ENCODE measurements at regions not wholly inside any gene's neighbourhood (a gene's known extent, or its start where the extent isn't known, plus 50 kb on each side); places are given as distances from the start of the nearest gene placed in this dataset.

DNA sequence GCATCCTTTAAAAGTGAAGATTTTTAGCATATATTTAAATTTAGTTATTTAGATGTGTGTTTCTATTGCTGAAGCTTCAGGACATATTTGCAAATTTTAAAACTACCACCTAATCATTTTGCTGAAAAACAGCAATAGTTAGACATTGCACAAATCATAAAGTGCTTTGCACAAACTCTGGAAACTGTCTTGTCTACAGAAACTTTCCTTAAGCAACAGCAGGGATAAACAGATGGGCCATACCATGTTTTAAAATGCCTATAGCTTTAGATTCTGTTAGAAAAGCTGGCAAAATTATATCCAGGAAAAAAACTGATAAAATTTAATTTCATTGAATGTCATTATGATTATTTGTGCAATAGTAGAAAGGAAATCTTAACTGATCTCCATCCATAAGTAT, 1313.9 kb upstream of the ACVR2A start:
- DNase-seq (ENCODE audit: low read depth in 2 of 2) = no peak

DNA sequence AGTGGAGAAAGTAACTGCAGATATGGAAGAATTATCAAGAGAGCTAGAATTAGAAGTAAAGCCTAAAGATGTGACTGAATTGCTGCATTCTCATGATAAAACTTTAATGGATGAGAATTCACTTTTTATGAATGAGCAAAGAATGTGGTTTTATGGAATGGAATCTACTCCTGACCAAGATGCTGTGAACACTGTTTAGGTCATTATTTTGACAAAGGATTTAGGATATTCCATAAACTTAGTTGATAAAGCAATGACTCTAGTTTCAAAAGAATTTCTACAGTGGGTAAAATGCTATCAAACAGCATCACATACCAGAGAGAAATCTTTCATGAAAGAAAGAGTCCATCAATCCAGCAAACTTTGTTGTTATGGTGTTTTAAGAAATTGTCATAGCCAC, 1317.7 kb upstream of the ACVR2A start:
- no peak for DNase-seq (ENCODE audit: low read depth in 2 of 2)

DNA sequence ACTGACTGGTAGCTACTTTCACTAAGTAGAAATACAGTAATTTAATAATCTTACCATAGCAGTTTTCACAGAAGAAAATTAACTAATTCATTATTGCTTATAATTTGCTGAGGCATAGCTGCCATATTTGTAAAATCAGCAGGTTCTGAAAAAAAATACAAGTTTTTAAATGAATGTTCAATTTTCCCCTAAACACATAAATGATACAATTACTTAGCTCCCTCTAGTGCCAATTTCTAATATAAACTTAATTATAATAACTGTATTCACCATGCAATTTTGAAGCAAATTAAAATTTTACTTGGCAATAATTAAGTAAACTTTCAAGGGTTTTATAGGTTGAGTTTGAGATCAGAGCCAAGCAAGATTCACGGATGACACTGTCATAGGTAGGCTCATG, 1321.6 kb upstream of the ACVR2A start:
- DNase-seq (ENCODE audit: low read depth in 2 of 2) = peak in 1 of 2 donors; percentile 9

- no peak for DNase-seq (ENCODE audit: low read depth in 2 of 2)
Observed at GRCh38 chr2:146506851-146507250, 1338.0 kb upstream of the ACVR2A start.

GRCh38 chr2:146503366-146503765, 1341.5 kb upstream of the ACVR2A start:
- no peak for DNase-seq (ENCODE audit: low read depth in 2 of 2)

DNA sequence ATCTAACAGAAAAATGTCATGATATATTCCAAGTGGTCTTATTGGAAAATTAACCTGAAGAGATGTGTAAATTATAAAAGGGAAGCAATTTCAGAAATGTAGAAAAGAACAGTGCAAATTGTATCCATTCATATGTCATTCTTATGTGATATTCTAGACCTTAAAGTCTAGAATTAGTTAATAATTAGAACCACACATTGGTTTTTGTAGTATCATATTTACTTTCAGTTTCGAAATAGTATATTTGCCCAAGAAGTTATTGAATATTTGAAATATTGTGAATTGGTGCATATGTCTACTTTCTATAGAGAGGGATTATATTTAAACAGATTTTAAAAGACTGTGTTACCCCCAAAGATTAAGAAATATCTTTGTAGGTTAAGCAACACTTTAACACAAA, 1348.6 kb upstream of the ACVR2A start:
- no peak for DNase-seq (ENCODE audit: low read depth in 2 of 2)

DNA sequence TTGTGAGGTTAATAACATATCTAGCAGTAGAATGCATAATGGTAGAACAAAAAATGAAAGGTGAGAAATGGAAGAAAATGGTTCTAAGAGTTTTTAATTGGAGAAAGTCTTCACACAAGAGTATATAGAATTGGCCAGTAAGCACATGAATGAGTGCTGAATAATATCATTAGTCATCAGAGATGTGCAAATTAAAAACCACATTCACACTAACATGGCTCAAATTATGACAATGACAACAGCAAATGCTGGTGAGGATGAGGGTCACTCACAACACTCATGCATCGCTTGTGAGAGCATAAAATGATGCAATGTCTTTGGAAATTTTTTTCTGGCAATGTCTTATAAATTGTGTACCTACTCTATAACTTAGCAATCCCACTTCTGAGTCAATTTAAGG, 1355.4 kb upstream of the ACVR2A start:
- DNase-seq (ENCODE audit: low read depth in 2 of 2) = no peak

- DNase-seq (ENCODE audit: low read depth in 2 of 2) = no peak
Observed at GRCh38 chr2:146481629-146482028, 1363.2 kb upstream of the ACVR2A start.

- no peak for DNase-seq (ENCODE audit: low read depth in 2 of 2)
Observed at GRCh38 chr2:146477383-146477782, 1367.4 kb upstream of the ACVR2A start.

DNA sequence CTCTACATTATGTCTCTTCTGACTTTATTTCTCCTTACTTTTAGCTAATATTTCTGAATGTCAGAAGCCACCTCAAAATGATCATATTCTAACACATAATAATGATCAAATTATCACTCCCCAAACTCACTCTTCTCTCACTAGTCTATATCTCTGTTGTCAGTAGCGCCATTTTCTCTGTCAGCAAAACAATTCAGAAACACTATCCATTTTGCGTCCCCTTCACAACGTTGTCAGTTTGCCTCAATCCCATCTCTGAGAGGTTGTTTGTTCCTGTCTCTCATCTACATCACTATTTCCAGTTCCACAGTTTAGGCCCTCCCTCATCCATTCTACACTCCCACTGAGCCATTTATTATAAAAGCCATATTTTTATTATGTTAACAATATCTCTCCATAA, 1376.3 kb upstream of the ACVR2A start:
- DNase-seq (ENCODE audit: low read depth in 2 of 2) = no peak

DNA sequence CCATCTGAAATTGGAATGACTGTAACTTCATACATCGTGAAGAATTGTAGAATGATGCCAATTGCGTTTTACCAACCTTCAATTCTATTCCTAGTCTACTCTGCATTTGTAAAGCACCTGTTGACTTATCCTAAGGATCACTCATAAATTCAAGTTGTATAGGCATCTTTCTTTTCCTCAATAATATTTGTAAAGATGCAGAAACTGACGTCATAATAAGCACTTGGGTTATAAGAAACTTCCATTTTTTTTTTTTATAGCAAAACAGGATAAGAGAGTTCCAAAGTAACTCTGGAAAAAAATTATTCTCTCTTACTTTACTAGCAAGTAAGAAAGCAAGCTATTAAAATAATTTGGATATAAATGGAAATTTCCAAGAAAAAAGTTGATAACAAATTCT, 1377.4 kb upstream of the ACVR2A start:
- DNase-seq (ENCODE audit: low read depth in 2 of 2) = no peak

- DNase-seq (ENCODE audit: low read depth in 2 of 2) = no peak
Observed at GRCh38 chr2:146465460-146465859, 1379.4 kb upstream of the ACVR2A start.

DNA sequence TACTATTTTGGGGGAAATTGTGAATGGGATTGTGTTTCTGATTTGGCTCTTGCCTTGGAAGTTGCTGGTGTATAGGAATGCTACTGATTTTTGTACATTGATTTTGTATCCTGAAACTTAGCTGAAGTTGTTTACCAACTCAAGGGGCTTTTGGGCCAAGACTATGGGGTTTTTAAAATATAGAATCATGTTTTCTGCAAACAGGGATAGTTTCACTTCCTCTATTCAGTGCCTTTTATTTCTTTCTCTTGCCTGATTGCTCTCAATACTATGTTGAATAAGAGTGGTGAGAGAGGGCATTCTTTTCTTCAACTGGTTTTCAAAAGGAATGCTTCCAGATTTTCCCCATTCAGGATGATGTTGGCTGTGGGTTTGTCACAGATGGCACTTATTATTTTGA, 1383.8 kb upstream of the ACVR2A start:
- DNase-seq (ENCODE audit: low read depth in 2 of 2) = no peak

DNA sequence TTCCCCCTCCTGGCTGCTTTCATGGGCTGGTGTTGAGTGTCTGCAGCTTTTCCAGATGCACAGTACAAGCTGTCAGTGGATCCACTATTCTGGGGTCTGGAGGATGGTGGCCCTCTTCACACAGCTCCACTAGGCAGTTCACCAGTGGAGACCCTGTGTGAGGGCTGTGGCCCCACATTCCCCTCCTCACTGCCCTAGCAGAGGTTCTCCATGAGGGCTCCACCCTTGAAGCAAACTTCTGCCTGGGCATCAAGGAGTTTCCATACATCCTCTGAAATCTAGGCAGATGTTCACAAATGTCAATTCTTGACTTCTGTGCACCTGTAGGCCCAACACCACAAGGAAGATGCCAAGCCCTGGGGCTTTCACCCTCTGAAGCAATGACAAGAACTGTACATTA, 1386.2 kb upstream of the ACVR2A start:
- no peak for DNase-seq (ENCODE audit: low read depth in 2 of 2)

DNA sequence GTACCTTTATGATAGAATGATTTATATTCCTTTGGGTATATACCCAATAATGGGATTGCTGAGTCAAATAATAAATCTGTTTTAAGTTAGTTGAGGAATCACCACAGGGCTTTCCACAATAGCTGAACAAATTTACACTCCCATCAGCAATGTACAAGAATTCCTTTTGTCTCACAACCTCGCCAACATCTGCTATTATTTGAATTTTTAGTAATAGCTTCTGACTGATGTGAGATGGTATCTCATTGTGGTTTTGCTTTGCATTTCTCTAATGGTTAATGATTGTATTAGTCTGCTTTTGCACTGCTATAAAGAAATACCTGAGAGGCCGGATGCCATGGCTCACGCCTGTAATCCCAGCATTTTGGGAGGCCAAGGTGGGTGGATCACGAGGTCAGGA, 1387.6 kb upstream of the ACVR2A start:
- no peak for DNase-seq (ENCODE audit: low read depth in 2 of 2)

DNA sequence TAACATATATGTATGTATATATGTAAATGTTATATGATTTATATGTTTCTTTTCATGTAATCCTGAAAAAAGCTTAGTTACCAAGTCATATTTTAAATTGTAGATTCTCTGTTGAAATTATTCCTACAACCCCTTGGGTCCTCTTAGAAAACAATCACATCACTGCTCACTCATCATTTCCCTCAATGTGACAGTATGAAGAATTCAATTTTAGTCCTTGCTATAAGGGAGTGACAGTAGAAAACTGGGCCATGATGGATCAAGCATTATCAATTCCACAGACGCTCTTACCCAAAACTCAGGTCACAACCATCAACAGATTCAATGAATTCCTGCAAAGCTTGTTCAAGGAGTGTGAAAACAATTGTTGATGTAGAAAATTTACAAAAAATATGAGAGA, 1389.5 kb upstream of the ACVR2A start:
- no peak for DNase-seq (ENCODE audit: low read depth in 2 of 2)

DNA sequence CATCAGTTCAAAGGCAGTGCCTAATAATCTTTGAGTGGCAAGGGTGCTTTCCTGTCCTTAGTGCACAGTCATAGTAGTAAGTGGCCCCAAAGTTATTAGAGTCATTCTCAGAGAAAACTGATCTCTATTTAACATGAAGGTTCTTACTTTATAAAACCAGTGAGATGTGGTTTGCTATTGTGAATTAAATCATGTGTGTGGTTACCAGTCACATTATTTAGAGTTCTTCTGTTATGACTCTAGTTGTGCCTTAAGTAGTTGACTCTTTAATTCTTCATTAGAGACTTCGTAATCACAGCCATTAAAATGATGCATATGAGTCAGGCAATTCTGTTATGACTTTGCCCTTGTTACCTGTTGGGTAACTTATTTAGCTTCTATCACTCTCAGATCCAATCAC, 1392.9 kb upstream of the ACVR2A start:
- DNase-seq (ENCODE audit: low read depth in 2 of 2) = no peak

- no peak for DNase-seq (ENCODE audit: low read depth in 2 of 2)
Observed at GRCh38 chr2:146450131-146450530, 1394.7 kb upstream of the ACVR2A start.

GRCh38 chr2:146444987-146445386, 1399.8 kb upstream of the ACVR2A start:
- no peak for DNase-seq (ENCODE audit: low read depth in 2 of 2)

DNA sequence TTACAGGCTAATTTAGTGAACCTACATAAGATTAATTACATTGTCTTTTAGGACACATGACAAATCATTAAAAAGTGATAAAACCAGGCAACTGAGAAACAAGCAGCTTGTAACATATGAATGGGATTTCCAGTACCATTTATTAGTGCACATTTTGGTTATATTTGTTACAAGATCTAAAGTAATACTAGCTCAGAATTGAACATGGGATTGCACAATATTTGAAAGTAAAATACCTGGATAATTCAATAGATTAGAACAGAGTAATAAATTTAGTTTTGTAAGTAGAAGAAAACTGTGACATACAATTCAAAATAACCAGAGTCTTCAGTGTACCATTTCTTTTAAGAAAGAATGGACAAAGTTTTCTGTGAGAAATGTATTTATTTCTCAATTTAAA, 1400.7 kb upstream of the ACVR2A start:
- no peak for DNase-seq (ENCODE audit: low read depth in 2 of 2)

DNA sequence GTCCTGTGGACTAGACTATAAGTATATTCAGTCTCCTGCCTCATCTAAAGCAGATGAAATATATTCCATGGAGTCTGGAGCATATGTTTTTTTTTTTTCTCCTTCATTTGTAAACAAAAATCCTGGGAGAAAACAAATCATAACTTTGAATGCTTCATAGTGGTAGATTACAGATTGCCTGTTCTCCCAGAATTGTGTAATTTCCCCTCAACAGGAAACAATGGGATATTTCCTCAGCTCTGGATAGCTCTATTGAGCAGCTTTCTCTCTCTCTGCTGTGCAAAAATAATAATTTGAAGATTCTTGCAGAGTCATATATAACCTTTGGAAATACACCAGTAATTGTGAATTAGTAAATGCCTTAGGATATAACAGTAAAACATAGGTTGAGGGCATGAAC, 1406.6 kb upstream of the ACVR2A start:
- no peak for DNase-seq (ENCODE audit: low read depth in 2 of 2)

DNA sequence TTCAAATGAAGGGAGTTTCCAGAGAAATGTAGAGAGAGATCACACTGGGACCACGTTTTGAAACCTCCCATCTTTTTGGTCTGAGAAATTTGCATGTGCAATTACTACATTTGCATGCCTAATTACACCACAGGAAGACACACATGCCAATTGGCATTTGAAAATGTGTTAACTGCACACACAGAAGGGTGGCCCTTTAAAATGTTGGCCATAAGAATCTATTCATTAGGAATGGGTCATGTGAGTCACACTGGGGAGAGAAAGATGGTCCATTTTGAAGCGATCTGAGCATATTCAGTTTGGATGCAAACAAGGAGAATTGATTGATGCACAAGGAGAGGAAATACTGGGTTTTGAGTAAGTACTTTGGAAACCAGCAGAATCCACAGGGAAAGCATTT, 1407.1 kb upstream of the ACVR2A start:
- DNase-seq (ENCODE audit: low read depth in 2 of 2) = no peak

DNA sequence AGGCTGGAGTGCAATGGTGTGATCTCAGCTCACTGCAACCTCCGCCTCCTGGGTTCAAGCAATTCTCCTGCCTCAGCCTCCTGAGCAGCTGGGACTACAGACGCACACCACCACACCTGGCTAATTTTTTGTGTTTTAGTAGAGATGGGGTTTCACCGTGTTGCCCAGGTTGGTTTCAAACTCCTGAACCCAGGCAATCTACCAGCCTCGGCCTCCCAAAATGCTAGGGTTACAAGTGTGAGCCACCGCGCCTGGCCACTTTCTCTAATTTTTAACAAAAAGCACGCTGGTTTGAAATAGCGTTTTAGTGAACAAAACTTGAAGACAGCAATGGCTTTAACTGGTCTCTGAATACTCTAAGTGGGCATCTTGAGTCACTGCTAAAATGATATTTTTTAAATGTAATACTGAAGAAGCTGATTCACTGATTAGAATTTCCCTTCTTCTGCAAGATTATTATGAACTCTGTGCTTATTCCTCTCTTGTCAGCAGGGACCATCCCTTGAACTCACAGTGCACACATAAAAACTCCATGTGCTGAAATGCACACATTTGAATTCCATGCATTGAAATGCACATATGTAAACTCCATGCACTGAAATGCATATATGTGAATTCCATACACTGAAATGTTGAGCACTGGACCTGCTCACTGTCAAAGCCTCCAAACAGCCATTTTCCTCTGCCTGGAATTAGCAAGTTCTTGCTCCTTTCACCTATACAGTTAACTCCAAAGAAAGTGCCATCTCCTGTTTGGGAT, 1411.5 kb upstream of the ACVR2A start:
- DNase-seq (ENCODE audit: low read depth in 2 of 2) = no peak

DNA sequence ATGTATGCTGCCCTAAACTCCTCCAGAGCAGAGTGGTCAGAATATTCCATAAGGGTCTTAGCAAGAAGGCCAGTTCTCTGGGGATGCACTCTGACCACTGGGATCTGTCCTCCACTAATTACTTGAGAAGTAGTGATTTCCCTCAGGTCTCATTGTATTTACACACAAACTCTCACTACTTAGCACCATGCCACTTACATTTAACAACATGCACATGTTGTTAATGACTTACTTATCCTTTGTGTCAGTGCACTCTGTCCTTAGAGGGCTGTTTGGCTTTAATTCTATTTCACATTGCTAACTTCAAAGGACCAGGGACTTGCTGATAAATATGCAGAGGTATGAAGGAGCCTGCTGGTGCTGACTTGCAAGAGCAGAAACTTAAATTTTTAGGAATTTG, 1415.5 kb upstream of the ACVR2A start:
- no peak for DNase-seq (ENCODE audit: low read depth in 2 of 2)

Measured in lung microvascular endothelial cell (primary cell).